ENCODE measurements at regions not wholly inside any gene's neighbourhood (a gene's known extent, or its start where the extent isn't known, plus 50 kb on each side); places are given as distances from the start of the nearest gene placed in this dataset.

DNA sequence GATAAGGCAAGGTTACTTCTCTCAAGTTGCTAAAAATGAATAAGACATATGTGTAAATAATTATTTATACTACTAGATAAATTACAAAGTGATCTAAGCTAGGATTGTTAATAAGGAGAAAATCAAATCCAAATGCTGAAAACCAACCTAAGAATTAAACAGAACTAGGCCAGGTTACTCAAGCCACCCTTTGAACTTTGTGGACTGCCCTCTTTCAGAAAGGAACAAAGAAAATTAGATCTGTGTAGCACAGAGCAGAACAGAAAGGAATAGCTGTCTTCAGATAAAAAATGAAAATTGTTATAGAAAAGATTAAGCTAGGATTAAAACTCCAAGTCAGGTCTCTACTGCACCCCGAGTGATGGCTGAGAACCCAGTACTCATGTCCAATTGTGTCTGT lies 158.2 kb upstream of the LRIG1 start:
- H3K9me3 ChIP-seq (ENCODE audit: severe bottlenecking), result no peaks in the 10 kb centered on the region
- no peak for ATAC-seq (ENCODE audit: low read depth)
- H3K4me1 ChIP-seq (ENCODE audit: insufficient read depth, poor library complexity, severe bottlenecking), result no peaks in the 10 kb centered on the region
- H3K27ac ChIP-seq (ENCODE audit: poor library complexity, severe bottlenecking), result no peak overlapping the region
- no peak overlapping the region for H3K4me3 ChIP-seq (ENCODE audit: severe bottlenecking)
- no peaks in the 10 kb centered on the region for H3K27me3 ChIP-seq (ENCODE audit: insufficient read depth, poor library complexity, severe bottlenecking)
- TF ChIP-seq, protein P1, sequence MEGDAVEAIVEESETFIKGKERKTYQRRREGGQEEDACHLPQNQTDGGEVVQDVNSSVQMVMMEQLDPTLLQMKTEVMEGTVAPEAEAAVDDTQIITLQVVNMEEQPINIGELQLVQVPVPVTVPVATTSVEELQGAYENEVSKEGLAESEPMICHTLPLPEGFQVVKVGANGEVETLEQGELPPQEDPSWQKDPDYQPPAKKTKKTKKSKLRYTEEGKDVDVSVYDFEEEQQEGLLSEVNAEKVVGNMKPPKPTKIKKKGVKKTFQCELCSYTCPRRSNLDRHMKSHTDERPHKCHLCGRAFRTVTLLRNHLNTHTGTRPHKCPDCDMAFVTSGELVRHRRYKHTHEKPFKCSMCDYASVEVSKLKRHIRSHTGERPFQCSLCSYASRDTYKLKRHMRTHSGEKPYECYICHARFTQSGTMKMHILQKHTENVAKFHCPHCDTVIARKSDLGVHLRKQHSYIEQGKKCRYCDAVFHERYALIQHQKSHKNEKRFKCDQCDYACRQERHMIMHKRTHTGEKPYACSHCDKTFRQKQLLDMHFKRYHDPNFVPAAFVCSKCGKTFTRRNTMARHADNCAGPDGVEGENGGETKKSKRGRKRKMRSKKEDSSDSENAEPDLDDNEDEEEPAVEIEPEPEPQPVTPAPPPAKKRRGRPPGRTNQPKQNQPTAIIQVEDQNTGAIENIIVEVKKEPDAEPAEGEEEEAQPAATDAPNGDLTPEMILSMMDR (IDR thresholded peaks at IDR 0.05; ENCODE audit: poor library complexity, severe bottlenecking), result no peak
- no peak for DNase-seq (ENCODE audit: low spot score)
- no peaks in the 10 kb centered on the region for H3K36me3 ChIP-seq (ENCODE audit: low read depth)

DNA sequence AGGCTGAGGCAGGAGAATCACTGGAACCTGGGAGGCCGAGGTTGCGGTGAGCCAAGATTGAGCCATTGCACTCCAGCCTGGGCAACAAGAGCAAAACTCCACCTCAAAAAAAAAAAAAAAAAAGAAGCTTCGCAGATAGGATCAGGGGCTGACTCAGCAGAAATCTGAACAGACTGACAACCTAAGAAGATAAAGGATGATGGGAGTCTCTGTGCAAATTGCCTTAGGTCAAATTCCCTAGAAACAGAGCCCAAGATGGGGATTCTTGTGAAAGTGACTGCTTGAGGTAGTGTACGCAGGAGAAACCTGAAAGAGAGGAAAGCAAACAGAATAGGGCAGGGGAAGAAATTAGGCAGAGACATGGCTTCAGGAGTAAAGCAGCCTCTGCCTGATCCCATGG lies 160.8 kb upstream of the LRIG1 start:
- TF ChIP-seq, protein P1 (IDR thresholded peaks at IDR 0.05; ENCODE audit: poor library complexity, severe bottlenecking), result no peak
- no peak for DNase-seq (ENCODE audit: low spot score)

DNA sequence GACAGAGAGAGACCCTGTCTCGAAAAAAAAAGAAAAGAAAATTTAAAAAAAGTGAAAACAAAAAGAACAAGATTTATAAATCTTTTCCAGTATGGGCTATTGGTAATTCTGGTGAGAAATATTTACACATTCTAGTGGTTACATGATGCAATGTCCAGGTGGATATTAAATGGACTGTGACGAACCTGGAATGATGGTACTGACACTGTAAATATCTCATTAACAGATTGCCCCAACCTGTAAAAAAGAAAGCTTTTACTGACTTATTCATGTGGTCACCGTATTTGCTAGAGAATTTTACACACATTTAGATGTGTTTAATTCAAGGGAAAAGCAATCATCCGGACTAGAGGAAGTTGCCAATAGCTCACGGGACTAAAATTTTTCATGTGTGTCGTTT lies 162.1 kb upstream of the LRIG1 start:
- Histone ChIP-seq H3K4me1 (ENCODE audit: insufficient read depth, poor library complexity, severe bottlenecking) (no peaks in the 10 kb centered on the region), H3K27me3 (ENCODE audit: insufficient read depth, poor library complexity, severe bottlenecking) (no peaks in the 10 kb centered on the region), H3K9me3 (ENCODE audit: severe bottlenecking) (no peaks in the 10 kb centered on the region), H3K4me3 (ENCODE audit: severe bottlenecking) (no peak overlapping the region), H3K36me3 (ENCODE audit: low read depth) (no peaks in the 10 kb centered on the region), H3K27ac (ENCODE audit: poor library complexity, severe bottlenecking) (no peak overlapping the region)
- DNase-seq (ENCODE audit: low spot score), result no peak
- TF ChIP-seq, protein P1 (IDR thresholded peaks at IDR 0.05; ENCODE audit: poor library complexity, severe bottlenecking), result no peak
- ATAC-seq (ENCODE audit: low read depth), result no peak

More for the DNA sequence above, 160.8 kb upstream of the LRIG1 start:
- no peaks in the 10 kb centered on the region for H3K9me3 ChIP-seq (ENCODE audit: severe bottlenecking)
- no peaks in the 10 kb centered on the region for H3K36me3 ChIP-seq (ENCODE audit: low read depth)
- H3K4me1 ChIP-seq (ENCODE audit: insufficient read depth, poor library complexity, severe bottlenecking), result no peaks in the 10 kb centered on the region
- no peak for ATAC-seq (ENCODE audit: low read depth)
- H3K27me3 ChIP-seq (ENCODE audit: insufficient read depth, poor library complexity, severe bottlenecking), result no peaks in the 10 kb centered on the region
- no peak overlapping the region for H3K4me3 ChIP-seq (ENCODE audit: severe bottlenecking)
- no peak overlapping the region for H3K27ac ChIP-seq (ENCODE audit: poor library complexity, severe bottlenecking)

DNA sequence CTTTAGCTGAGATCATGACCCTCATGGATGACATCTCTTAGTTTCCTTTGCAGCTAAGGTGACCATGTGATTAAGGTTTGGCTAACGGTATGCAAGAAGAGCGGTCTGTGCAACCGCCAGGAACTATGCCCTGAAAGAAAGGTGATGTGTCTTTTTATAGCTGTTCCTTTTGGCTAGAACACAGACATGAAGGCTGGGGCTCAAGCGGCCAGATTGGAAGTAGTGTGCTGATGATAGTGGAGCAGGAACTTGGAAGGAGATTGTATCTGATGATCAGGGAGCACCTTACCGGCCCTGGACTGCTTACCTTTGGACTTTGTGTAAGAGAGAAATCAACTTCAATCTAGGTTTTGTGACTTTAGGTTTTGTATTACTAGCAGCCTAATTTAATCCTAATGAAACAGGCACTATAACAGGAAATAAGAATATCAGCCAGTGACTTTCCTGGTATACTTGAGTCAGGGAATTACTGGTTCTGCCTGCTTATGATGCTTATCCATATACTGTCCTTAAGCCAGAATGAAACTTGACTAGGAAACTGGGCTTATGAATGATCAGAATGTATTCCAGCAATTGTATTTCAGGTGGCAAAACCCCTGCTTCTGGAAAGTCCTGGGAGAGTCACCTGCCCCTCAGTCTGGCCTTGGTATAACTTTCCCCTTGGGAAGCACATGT lies 164.3 kb upstream of the LRIG1 start:
- DNase-seq (ENCODE audit: low spot score) (no peak), ATAC-seq (ENCODE audit: low read depth) (no peak)
- Histone ChIP-seq H3K9me3 (ENCODE audit: severe bottlenecking) (no peaks in the 10 kb centered on the region), H3K27ac (ENCODE audit: poor library complexity, severe bottlenecking) (no peak overlapping the region), H3K4me1 (ENCODE audit: insufficient read depth, poor library complexity, severe bottlenecking) (no peaks in the 10 kb centered on the region), H3K36me3 (ENCODE audit: low read depth) (no peaks in the 10 kb centered on the region), H3K27me3 (ENCODE audit: insufficient read depth, poor library complexity, severe bottlenecking) (no peaks in the 10 kb centered on the region), H3K4me3 (ENCODE audit: severe bottlenecking) (no peak overlapping the region)
- TF ChIP-seq, protein P1 (IDR thresholded peaks at IDR 0.05; ENCODE audit: poor library complexity, severe bottlenecking), result no peak

DNA sequence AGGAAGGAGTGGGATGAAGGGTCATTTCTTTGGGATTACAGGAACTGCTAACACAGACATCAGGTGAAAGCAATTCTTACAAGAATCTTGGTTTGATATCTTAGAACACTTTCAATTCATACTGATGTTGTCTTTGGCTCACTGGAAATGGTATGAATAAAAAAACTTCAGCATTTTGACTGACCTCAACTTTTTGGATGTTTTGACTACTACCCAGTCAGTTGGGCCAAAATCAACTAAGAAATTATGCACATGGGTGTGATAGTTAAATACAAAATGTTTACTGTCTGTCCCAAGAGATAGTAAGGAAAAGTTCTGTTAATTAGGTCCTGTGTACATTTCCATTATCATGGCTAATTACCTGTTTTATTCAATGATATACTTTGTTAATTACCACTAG lies 165.5 kb upstream of the LRIG1 start:
- ATAC-seq (ENCODE audit: low read depth), result no peak
- no peak overlapping the region for H3K4me3 ChIP-seq (ENCODE audit: severe bottlenecking)
- H3K27me3 ChIP-seq (ENCODE audit: insufficient read depth, poor library complexity, severe bottlenecking), result no peaks in the 10 kb centered on the region
- DNase-seq (ENCODE audit: low spot score), result no peak
- H3K4me1 ChIP-seq (ENCODE audit: insufficient read depth, poor library complexity, severe bottlenecking), result no peaks in the 10 kb centered on the region
- H3K27ac ChIP-seq (ENCODE audit: poor library complexity, severe bottlenecking), result no peak overlapping the region
- no peaks in the 10 kb centered on the region for H3K9me3 ChIP-seq (ENCODE audit: severe bottlenecking)
- TF ChIP-seq, protein P1 (IDR thresholded peaks at IDR 0.05; ENCODE audit: poor library complexity, severe bottlenecking), result no peak
- H3K36me3 ChIP-seq (ENCODE audit: low read depth), result no peaks in the 10 kb centered on the region
